Activated CD4-positive, alpha-beta T cell treated with anti-CD3 and anti-CD28 coated beads for 4 hours (primary cell): ENCODE measurements at regions not wholly inside any gene's neighbourhood (a gene's known extent, or its start where the extent isn't known, plus 50 kb on each side); places are given as distances from the start of the nearest gene placed in this dataset.

Source experiments
- DNase-seq, 2 donors: peaks; one replicate each; pipeline ENCODE4 v3.0.0-alpha.2; 2020

DNA sequence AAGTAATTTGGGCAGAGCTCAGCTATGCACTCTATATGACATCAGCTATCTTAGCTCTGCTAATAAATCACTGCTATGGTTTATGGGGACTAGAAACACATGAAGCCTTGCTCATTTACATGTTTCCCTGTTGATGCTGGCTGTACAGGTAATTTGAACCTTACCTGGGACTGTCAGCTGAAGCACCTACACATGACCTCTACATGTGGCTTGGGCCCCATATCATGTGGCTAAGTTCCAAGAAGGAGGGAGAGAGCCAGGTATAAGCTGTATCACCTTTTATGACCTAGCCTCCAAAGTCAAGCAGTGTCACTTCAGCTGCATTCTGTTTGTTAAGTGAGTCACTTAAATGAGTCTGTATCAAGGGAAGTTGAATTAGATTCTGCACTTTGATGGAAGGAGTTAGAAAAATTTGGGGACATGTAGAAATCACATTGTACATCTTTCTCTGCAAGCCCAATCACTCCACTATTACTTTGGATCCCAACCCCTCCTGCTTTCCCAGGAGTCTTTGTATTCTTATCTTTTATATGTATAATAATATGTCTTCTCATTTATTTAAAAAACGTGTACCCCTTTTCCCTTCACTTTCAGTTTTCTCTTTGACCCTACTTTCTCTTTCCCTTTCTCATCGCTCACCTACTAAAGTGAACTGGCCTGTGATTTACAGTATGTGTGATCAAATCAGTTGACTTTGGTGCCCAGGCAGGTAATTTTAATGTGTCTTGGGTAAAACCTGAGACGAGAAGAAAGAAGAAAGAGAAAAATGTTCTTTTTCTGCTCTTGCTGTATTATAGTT is 53.4 kb upstream of the PRKACB start:
- no peak for DNase-seq

- no peak for DNase-seq
These were observed 54.2 kb upstream of the PRKACB start for GRCh38 chr1:84089867-84090266.

DNA sequence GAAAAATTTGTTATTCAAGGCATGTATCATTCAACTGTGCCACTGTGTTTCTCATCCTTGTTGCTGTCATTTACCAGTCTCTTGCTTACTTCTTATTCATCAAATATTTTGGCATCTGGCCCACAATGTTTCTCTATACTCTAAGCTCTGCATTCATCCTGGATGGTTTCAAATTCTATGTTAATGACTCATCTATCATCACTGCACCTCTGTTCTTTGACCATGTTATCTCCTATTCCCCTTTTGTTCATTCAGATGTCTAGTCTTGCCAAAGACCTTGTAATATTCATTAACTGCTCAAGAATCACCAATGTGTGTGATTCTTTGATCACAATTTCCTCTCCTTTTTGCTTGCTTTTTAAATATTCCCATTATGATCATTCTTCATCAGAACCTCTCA is 54.6 kb upstream of the PRKACB start:
- DNase-seq, result no peak

- no peak for DNase-seq
These were observed 57.5 kb upstream of the PRKACB start for GRCh38 chr1:84086616-84087015.

DNA sequence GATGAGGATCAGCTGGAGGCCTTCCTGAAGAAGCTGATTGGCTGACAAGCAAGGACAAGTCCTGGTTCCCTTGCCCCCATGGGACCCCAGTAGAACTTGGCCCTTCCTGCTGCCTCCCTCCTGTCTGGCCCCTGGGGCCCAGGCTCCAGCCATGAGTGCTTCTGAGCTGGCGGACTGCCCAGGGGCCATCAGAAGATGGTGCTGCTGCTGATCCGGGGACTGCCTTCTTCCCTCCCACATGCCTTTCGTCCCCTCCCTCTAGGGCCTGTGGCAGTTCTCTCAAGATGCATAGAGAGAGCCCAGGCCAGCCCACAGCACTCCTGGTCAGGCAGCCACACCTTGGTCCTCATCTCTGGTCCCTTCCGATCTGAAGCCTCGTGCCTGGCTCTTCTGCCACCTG is 57.9 kb upstream of the PRKACB start:
- no peak for DNase-seq

GRCh38 chr1:84083307-84083706 is 60.8 kb upstream of the PRKACB start:
- DNase-seq, result no peak

- DNase-seq, result no peak
These were observed 65.2 kb upstream of the PRKACB start for GRCh38 chr1:84078842-84079202.

- peak in 1 of 2 donors; percentile 12 for DNase-seq
These were observed 65.8 kb upstream of the PRKACB start for GRCh38 chr1:84078108-84078841.

DNA sequence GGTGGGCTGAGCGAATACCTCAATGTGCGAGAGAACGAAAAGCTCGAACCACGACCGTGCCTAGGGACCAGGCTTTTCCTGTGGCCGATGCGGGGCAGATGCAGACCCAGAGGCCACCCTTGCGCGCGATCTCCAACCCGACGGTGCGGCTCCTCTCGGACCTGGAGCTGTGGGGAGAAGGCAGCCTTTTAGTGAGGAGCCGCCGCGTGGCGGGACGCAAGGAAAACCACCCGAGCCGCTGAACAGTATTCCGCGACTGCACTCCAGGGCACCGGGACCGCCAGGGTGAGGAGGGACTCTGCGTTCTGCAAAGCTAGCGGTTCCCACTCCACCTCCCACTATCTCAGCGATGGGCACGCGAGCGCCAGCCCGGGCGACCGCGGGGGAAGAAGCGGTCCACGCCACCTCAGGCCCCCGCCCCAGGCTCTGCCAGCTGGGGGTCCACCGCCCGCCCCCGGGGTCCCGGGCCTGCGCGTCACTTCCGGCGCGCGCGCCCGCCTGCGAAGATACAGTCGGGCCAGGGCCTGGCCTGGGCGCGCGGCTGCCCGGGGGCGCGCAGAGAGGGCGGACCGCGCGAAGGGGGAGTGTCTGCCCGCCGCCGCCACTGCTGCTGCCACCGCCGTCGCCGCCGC is 66.5 kb upstream of the PRKACB start:
- DNase-seq, result peak; percentile 55 to 61

DNA sequence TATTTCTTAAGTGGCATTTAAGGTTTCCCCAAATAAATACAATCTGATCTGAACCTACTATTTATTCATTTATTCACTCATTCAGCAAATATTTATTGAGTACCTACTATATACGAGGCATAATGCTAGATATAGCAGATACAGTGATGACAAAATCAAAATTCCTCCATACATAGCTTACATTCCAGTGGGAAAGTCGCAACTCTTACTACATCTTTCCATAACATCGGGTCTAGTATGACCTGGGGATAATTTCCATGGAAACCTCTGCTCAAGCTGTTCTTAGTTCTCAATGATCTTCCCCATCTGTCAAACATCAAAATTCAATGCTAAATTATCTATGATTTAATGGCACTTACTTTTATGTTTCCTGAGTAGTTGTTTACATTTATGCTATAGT is 70.8 kb upstream of the PRKACB start:
- DNase-seq, result no peak

DNA sequence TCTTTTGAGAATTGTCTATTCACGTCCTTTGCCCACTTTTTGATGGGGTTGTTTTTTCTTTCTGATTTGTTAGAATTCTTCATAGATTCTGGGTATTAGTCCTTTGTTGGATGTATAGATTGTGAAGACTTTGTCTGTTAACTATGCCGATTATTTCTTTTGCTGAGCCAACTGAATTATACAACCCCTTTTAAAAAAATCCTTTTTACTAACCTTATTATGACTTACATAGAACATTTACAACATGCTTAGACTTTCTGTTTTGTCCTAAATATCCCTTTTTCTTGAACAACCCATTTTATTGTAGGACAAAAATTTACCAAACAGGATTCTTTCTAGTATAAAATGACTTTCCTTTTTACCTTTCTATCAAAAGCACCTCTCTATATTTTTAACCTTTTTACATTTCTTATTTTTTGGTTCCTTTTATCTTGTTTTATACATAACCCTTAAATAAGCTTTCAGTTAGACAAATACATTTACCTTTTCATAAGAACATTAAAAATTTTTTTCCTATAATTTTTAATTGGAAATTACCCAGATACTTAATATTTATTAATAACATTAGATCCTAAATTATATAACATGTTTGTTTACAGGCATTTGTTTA is 70.4 kb upstream of the TTLL7 start:
- no peak for DNase-seq

DNA sequence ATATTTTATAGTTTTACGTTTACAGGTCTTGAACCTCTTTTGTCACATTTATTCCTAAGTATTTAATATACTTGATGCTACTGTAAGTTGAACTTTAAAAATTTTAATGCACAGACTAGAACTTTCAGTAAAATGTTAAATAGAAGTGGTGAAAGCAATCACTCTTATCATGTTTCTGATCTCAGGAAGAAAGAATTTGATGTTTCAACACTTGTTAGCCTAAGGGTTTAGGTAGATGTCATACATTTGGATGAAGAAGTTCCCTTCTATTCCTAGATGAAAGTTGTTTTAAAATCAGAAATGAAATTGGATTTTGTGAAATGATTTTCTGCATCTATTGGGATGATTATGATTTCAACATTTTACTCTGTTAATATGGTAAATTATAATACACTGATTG is 63.6 kb upstream of the TTLL7 start:
- DNase-seq, result no peak

- DNase-seq, result no peak
These were observed 62.4 kb upstream of the TTLL7 start for GRCh38 chr1:84061336-84061735.

GRCh38 chr1:84060781-84061180 is 61.8 kb upstream of the TTLL7 start:
- DNase-seq, result no peak

GRCh38 chr1:84048820-84049219 is 49.9 kb upstream of the TTLL7 start:
- DNase-seq, result no peak
